ENCODE measurements at regions not wholly inside any gene's neighbourhood (a gene's known extent, or its start where the extent isn't known, plus 50 kb on each side); places are given as distances from the start of the nearest gene placed in this dataset.
A peak's percentile ranks its signal among the peaks of the same experiment; 100 is the strongest.
"Not testable (repeated sequence)": the region's sequence is repeated elsewhere in the genome, so short reads cannot be mapped to it uniquely, and the experiment has no call there.

- DNase-seq, result no peak
Observed at GRCh38 chr13:44812818-44813217, 176.5 kb downstream of the NUFIP1 start.

GRCh38 chr13:44810061-44810840 lies 179.0 kb downstream of the NUFIP1 start:
- peak; percentile 73 for DNase-seq

GRCh38 chr13:44809190-44809589 lies 180.1 kb downstream of the NUFIP1 start:
- DNase-seq, result no peak

GRCh38 chr13:44808185-44808584 lies 181.1 kb downstream of the NUFIP1 start:
- DNase-seq, result no peak

DNA sequence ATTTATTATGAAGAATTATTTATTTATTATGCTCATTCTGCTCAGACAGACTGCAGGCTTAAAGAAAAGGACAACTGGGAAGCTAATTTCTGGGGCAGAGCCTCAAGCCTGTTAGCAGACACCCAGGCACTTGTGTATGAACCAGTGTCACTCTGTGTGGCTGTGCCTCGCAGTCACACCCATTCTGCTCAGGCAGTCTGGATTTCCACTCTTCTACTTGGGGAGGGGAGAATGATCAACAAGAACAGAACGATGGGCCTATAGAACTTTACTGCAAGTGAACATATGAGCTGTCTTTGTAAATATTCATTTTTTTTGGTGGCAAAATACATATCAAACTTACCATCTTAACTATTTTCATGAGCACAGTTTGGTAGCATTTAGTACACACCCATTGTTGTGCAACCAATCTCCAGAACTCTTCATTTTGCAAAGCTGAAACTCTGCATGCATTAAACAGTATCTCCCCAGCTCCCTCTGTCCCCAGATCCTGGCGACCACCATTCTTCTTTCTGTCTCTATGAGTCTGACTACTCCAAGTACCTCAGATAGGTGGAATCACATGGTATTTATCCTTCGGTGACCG lies 181.7 kb downstream of the NUFIP1 start:
- no peak for DNase-seq

- DNase-seq, result no peak
Observed at GRCh38 chr13:44806826-44807225, 182.4 kb downstream of the NUFIP1 start.

DNA sequence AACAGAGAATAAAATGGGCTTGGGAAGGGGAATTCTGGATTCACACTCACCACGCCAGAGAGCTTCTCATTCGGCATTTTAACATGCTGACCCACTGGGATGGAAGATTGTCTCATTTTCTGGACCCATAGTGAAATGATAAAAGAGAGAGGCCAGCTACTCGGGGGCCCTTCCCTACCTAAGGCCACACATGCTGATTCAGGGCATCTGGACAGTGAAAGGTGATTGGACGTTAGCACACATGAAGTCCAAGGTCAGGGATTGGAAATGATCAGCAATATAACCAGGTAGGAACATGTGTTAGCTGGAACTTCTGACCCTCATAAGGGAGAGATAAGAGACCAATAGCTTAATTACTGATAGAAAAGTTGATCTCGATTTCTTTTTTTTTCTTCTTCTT lies 183.7 kb downstream of the NUFIP1 start:
- DNase-seq, result no peak

DNA sequence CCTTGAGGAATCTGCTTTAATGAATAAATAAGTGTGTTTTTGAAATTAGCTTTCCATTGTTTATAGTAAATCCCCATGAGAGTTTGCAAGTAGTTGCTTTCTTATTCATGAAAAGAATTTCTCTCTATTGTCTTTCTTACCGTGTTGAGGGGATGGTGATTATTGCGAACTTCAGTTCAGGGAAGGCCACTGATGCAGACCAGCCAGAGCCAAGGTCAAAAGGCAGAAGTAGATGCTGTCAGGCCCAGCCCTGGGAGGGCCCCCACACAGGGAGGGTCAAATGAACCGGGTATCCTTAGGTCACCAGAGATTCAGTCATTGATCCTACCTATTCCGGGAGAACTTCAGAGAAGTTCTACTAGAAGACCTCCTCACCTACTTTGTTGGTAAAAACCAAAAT lies 185.9 kb downstream of the NUFIP1 start:
- DNase-seq, result no peak

DNA sequence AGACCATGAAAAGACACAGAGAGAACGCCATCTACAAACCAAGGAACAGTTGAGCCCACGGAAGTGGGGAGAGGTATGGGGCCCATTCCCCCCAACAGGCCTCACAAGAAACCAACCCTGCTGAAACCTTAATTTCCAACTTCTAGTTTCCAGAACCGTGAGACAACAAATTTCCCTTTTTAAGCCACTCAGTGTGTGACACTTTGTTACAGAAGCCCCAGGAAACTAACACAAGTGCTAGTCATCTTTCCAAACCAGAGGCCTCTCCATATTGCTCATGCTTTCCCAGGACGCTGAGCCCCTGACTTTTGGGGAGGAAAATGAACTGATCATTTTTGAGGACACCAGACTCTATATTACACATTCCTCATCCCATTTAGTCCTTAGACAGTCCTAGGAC lies 186.8 kb downstream of the NUFIP1 start:
- no peak for DNase-seq

- no peak for DNase-seq
Observed at GRCh38 chr13:44801990-44802389, 187.3 kb downstream of the NUFIP1 start.

DNA sequence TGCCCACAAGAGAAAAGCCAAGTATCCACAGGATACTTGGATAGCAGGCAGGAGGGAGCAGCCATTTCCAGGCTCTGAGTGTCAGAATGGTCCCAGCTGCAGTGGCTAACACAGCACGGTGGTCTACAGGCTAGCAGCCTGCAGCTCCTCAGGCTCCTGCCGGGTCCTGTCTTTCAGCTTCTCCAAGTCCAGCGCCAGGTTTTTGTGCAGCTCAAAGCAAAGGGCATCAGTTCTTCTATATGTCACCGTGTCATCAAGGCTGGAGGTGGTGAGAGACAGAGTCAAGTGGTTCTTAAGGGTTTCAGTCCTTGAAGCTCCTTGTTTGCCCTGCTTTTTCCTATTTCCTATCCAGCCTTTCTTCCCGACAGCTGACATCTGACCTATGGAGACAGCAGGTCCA lies 188.6 kb downstream of the NUFIP1 start:
- no peak for DNase-seq

- DNase-seq, result no peak
Observed at GRCh38 chr13:44797685-44798084, 191.6 kb downstream of the NUFIP1 start.

DNA sequence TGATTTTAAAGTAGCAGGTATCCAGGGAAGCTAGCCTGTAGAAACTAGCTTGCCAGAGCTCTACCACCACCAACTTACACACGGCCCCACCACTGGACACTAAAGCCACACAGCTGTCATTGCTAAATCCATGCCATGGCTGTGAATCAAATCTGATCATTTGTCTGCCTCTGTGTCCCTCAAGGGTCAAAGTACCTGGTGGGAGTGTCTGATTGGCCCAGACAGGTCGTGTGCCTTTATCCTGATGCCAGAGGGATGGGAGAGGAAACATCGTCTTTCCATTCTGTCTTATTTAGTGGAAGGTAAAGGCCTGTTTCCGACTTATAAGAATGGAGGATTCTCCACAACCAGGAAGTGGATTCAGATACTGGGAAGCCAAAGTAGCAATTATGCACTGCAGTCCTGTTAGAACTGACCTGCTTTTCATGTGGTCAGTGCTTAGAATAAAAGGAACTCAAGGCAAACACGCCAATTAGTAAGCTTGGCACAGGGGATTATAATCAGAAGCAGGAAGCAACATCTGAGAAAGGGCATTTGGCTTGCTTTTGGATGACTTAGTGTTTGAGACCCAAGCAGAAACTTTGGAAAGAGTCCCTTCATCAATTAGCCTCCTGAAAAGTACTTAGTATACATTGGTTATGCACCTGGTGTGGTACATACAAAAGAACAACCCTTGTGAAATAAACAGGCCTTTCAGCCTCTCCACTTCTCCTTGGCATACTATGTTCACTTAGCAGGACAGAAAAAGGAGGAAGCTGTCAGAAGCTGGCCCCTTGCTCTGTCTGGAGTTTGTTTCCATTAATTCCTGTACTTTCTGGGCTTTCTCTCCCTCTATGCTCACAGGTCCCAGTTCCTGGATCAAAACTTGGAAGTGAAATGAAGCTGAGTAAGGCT lies 192.4 kb downstream of the NUFIP1 start:
- no peak for DNase-seq

GRCh38 chr13:44796039-44796438 lies 193.2 kb downstream of the NUFIP1 start:
- DNase-seq, result not testable (repeated sequence)

GRCh38 chr13:44795176-44795575 lies 194.1 kb downstream of the NUFIP1 start:
- DNase-seq, result no peak

DNA sequence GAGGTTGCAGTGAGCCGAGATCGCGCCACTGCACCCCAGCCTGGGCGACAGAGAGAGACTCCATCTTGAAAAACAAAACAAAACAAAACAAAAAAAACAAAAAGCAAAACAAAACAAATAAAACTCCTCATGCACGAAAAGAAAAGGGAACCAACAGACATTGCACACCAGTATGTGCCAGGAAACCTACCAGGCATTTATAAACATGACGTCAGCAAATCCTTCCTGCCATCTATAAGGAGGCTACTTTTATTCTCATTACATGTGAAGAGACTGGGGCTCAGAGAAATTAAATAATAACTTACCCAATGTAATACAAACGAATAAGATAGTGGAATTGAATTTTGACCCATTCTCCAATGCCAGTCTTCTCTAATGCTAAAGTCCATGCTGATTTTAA lies 197.2 kb downstream of the NUFIP1 start:
- no peak for DNase-seq

DNA sequence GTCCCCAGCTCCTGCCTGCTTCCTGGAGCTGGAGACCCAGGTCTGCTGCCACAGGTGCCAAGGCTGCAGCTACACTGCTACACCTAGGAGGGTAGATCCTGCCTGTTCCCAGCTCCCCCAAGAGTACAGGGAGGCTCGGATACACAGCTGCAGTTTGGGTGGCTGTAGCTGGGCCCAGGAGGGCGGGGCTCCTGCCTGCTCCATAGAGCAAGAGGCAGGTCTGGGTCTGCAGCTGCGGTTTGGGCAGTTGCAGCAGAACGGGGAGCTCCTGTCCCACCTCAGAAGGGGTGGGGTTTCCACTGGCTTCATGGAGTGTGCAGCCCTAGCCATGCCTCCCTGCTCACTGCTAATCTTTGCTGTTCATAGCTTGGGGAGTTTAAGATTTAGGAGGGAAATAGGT lies 199.0 kb downstream of the NUFIP1 start:
- no peak for DNase-seq

GRCh38 chr13:44787617-44788016 lies 201.7 kb downstream of the NUFIP1 start:
- no peak for DNase-seq

DNA sequence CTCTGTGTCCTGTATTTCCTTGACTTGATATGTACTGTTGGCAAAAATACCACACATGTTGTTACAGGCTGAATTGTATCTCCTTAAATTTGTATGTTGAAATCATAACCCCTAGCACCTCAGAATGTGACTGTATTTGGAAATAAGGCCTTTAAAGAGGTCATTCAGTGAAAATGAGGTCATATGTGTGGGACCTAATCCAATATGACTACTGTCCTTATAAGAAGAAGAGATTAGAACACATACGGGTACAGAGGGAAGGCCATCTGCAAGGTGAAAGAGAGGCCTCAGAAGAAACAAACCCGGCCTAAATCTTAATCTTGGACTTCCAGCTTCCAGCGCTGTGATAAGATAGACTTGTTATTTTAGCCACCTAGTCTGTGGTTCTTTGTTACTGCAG lies 202.5 kb downstream of the NUFIP1 start:
- DNase-seq, result peak; percentile 59

- DNase-seq, result no peak
Observed at GRCh38 chr13:44785401-44785800, 203.9 kb downstream of the NUFIP1 start.

- DNase-seq, result no peak
Observed at GRCh38 chr13:44784708-44785080, 204.6 kb downstream of the NUFIP1 start.

- DNase-seq, result no peak
Observed at GRCh38 chr13:44783994-44784707, 205.1 kb downstream of the NUFIP1 start.

DNA sequence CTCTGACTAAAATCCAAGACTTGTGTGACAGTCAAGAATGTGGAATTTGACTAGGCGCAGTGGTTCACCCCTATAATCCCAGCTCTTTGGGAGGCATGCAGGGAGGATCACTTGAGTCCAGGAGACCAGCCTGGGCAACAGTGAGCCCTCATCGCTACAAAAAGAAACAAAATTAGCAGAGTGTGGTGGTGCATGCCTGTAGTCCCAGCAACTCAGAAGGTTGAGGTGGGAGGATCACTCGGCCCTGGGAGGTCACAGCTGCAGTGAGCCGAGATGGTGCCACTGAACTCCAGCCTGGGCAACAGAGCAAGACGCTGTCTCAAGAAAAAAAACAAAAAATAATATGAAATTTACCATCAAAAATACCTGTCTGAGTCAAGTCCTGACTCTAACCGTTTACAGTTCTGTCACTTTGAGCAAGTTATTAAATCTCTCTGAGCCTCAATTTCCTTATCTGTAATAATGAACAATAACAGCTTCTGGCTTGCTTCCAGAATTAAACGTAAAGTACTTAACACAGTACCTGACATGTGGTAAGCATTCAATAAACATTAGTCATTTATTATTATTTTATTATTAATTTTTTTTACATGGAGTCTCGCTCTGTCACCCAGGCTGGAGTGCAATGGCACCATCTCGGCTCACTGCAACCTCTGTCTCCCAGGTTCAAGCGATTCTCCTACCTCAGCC lies 204.6 kb upstream of the TSC22D1 start:
- DNase-seq, result no peak

Measured in NCI-H82 (cell line).